ENCODE measurements at regions not wholly inside any gene's neighbourhood (a gene's known extent, or its start where the extent isn't known, plus 50 kb on each side); places are given as distances from the start of the nearest gene placed in this dataset.

- Histone ChIP-seq H2BK120ac (ENCODE audit: low read depth, low read length, poor library complexity, severe bottlenecking) (no peak overlapping the region), H4K91ac (ENCODE audit: insufficient read length, low read depth, low read length) (no peak overlapping the region), H3K56ac (ENCODE audit: insufficient read length, low read depth, low read length) (no peak overlapping the region), H2BK12ac (ENCODE audit: insufficient read length, low read depth, low read length) (no peak overlapping the region), H2AK5ac (ENCODE audit: insufficient read length, low read length) (no peak overlapping the region), H3K14ac (ENCODE audit: insufficient read depth, low read length) (no peak overlapping the region), H3K79me1 (ENCODE audit: insufficient read depth, low read depth, low read length, poor library complexity, severe bottlenecking) (no peaks in the 10 kb centered on the region), H3K27me3 (ENCODE audit: insufficient read depth, low read length) (no peaks in the 10 kb centered on the region), H4K8ac (replicated peaks; ENCODE audit: insufficient read length, low read depth, low read length) (no peak overlapping the region), H3K4me1 (ENCODE audit: insufficient read depth, low read length) (0 out of 2 replicates have a peak, but pooled peaks cover 2% of the 10 kb centered on the region), H2BK5ac (ENCODE audit: insufficient read length, low read length) (no peak overlapping the region), H3K4me2 (ENCODE audit: insufficient read depth, insufficient read length, low read length) (no peak overlapping the region), H2BK15ac (ENCODE audit: low read depth, low read length) (no peak overlapping the region), H3K27ac (ENCODE audit: insufficient read length, low read depth, low read length) (no peak overlapping the region), H2AFZ (ENCODE audit: low read length) (no peak overlapping the region), H3K9me3 (ENCODE audit: control insufficient read depth, low read depth, low read length) (no peaks in the 10 kb centered on the region), H3T11ph (ENCODE audit: low read length) (no peak overlapping the region), H2BK20ac (ENCODE audit: low read depth, low read length, poor library complexity, severe bottlenecking) (no peak overlapping the region), H3K23me2 (ENCODE audit: insufficient read length, low read depth, low read length, poor library complexity, severe bottlenecking) (no peaks in the 10 kb centered on the region), H4K20me1 (ENCODE audit: control insufficient read depth, insufficient read depth, insufficient read length) (no peaks in the 10 kb centered on the region), H3K4ac (ENCODE audit: low read depth, low read length) (no peak overlapping the region), H3K23ac (ENCODE audit: insufficient read length, low read depth, low read length) (no peak overlapping the region), H4K5ac (ENCODE audit: insufficient read length, low read depth, low read length) (no peak overlapping the region), H3K79me2 (ENCODE audit: insufficient read depth, low read length) (no peaks in the 10 kb centered on the region), H3K9ac (ENCODE audit: extremely low read depth, insufficient read length, low read length) (no peak overlapping the region), H3K18ac (ENCODE audit: insufficient read length, low read depth, low read length) (no peak overlapping the region)
- H3K27me3 Mint-ChIP-seq (ENCODE audit: low read depth): no peaks in the 10 kb centered on the region
- no peak overlapping the region for H3K27ac Mint-ChIP-seq
- TF ChIP-seq CTCF (conservative IDR thresholded peaks at IDR 0.05): no peak
- no peak overlapping the region for H3K4me3 Mint-ChIP-seq
- no CpG with 5 or more reads among the region's 3 CpGs for WGBS (ENCODE audit: extremely low coverage, insufficient read length, low lambda C conversion rate)
- no peak for DNase-seq
- peaks cover 12 to 19% of the 10 kb centered on the region in 2 experiments for H3K4me1 Mint-ChIP-seq
- H3K36me3 Mint-ChIP-seq (ENCODE audit: insufficient read depth in 1 of 3, low read depth in 3 of 3): no peaks in the 10 kb centered on the region
- H3K9me3 Mint-ChIP-seq: no peaks in the 10 kb centered on the region; a peak in 1 of 5 replicates
Observed at GRCh38 chr11:80815752-80816453, 1375.1 kb upstream of the TENM4 start.

Measured in H9 (cell line).